ENCODE measurements at regions not wholly inside any gene's neighbourhood (a gene's known extent, or its start where the extent isn't known, plus 50 kb on each side); places are given as distances from the start of the nearest gene placed in this dataset.

GRCh38 chr5:57690724-57691123 lies 208.1 kb upstream of the ACTBL2 start:
- no peak for TF ChIP-seq CTCF (conservative IDR thresholded peaks at IDR 0.05 in 1 of 2, IDR thresholded peaks at IDR 0.05 in 1 of 2; ENCODE audit: extremely low read depth in 1 of 2, insufficient read depth in 1 of 2, low read depth in 1 of 2, low read length in 2 of 2)
- TF ChIP-seq EZH2 (IDR thresholded peaks at IDR 0.05; ENCODE audit: borderline replicate concordance, low read length): no peak
